ENCODE measurements at regions not wholly inside any gene's neighbourhood (a gene's known extent, or its start where the extent isn't known, plus 50 kb on each side); places are given as distances from the start of the nearest gene placed in this dataset.
"Not testable (repeated sequence)": the region's sequence is repeated elsewhere in the genome, so short reads cannot be mapped to it uniquely, and the experiment has no call there.

DNA sequence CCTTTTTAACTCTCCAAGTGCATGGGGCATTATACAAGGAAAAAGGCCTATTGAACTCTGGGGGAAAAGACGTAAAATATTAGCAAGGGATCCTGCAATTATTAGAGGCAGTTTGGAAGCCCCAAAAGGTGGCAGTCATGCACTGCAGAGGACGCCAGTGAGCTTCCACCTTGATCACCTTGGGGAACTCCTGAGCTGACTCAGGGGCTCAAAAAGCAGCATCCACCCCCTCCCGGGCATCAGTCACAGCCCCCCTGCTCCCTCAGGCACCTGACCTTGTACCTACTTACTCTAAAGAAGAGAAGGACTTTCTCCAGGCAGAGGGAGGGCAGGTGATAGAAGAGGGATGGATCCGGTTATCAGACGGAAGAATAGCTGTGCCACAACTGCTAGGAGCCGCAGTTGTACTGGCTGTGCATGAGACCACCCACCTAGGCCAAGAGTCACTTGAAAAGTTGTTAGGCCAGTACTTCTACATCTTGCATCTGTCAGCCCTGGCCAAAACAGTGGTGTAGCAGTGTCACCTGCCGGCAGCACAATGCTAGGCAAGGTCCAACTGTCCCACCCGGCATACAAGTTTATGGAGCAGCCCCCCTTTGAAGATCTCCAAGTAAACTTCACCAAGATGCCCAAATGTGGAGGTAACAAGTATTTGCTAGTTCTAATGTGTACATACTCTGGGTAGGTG, 601.6 kb downstream of the UQCRFS1 start:
- TF ChIP-seq, protein P1, sequence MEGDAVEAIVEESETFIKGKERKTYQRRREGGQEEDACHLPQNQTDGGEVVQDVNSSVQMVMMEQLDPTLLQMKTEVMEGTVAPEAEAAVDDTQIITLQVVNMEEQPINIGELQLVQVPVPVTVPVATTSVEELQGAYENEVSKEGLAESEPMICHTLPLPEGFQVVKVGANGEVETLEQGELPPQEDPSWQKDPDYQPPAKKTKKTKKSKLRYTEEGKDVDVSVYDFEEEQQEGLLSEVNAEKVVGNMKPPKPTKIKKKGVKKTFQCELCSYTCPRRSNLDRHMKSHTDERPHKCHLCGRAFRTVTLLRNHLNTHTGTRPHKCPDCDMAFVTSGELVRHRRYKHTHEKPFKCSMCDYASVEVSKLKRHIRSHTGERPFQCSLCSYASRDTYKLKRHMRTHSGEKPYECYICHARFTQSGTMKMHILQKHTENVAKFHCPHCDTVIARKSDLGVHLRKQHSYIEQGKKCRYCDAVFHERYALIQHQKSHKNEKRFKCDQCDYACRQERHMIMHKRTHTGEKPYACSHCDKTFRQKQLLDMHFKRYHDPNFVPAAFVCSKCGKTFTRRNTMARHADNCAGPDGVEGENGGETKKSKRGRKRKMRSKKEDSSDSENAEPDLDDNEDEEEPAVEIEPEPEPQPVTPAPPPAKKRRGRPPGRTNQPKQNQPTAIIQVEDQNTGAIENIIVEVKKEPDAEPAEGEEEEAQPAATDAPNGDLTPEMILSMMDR (conservative IDR thresholded peaks at IDR 0.05; ENCODE audit: low read length), result not testable (repeated sequence)
- TF ChIP-seq EZH2phosphoT487 (IDR thresholded peaks at IDR 0.05; ENCODE audit: borderline replicate concordance), result not testable (repeated sequence)

Measured in Loucy (cell line).